Activated CD8-positive, alpha-beta T cell treated with anti-CD3 and anti-CD28 coated beads, Interleukin-2, amount 10 ng/mL, durations not matched to agents 7 days and 5 days (primary cell): ENCODE measurements at regions not wholly inside any gene's neighbourhood (a gene's known extent, or its start where the extent isn't known, plus 50 kb on each side); places are given as distances from the start of the nearest gene placed in this dataset.
"Not testable (repeated sequence)": the region's sequence is repeated elsewhere in the genome, so short reads cannot be mapped to it uniquely, and the experiment has no call there.

Experiments
- ATAC-seq: fragments of 150-1000 bp; cut with Tn5 transposase; one replicate; pipeline ENCODE4 v1.10.0; 2021; ENCODE audit warnings: moderate library complexity
- CTCF ChIA-PET: fragments of 350-600 bp; sonication (Branson Sonifier 250); formaldehyde crosslinking; loops from one replicate; lab custom pipeline; 2021; ENCODE audit warnings: antibody characterized with exemption; lab: Charles Lee
- POLR2A ChIA-PET: fragments of 350-600 bp; sonication (Branson Sonifier 250); formaldehyde crosslinking; loops from one replicate; lab custom pipeline; 2021; ENCODE audit warnings: antibody characterized with exemption; lab: Charles Lee
- DNase-seq: peaks from one replicate; pipeline ENCODE4 v3.0.0-alpha.2; 2020
- H3K27ac Mint-ChIP-seq: one replicate; pipeline ENCODE4 v1.8.0; 2021; ENCODE audit warnings: mild to moderate bottlenecking, mixed read lengths
- H3K27me3 Mint-ChIP-seq: one replicate; pipeline ENCODE4 v1.8.0; 2021; ENCODE audit warnings: low read depth, mixed read lengths
- H3K36me3 Mint-ChIP-seq: one replicate; pipeline ENCODE4 v1.8.0; 2021; ENCODE audit warnings: low read depth, mixed read lengths
- H3K4me1 Mint-ChIP-seq: one replicate; pipeline ENCODE4 v1.8.0; 2021; ENCODE audit warnings: low read depth, mixed read lengths
- H3K4me3 Mint-ChIP-seq: one replicate; pipeline ENCODE4 v1.8.0; 2021; ENCODE audit warnings: mild to moderate bottlenecking, mixed read lengths
- H3K9me3 Mint-ChIP-seq: one replicate; pipeline ENCODE4 v1.8.0; 2022; ENCODE audit warnings: mixed read lengths; ENCODE audit not compliant: insufficient read depth

GRCh38 chr7:96899108-96899507 lies 106.2 kb upstream of the DLX6 start:
- ATAC-seq: no peak
- Mint-ChIP-seq H3K36me3 (no peaks in the 10 kb centered on the region), H3K27me3 (peaks cover 16% of the 10 kb centered on the region), H3K4me3 (no peak overlapping the region), H3K4me1 (no peaks in the 10 kb centered on the region), H3K9me3 (no peaks in the 10 kb centered on the region), H3K27ac (no peak overlapping the region)
- ChIA-PET POLR2A (no interaction called here), CTCF (no interaction called here)
- no peak for DNase-seq

- Mint-ChIP-seq H3K4me3 (no peak overlapping the region), H3K36me3 (no peaks in the 10 kb centered on the region), H3K4me1 (no peaks in the 10 kb centered on the region), H3K27me3 (peaks cover 14% of the 10 kb centered on the region), H3K9me3 (no peaks in the 10 kb centered on the region), H3K27ac (no peak overlapping the region)
- CTCF ChIA-PET: no interaction called here
- no peak for DNase-seq
- POLR2A ChIA-PET: no interaction called here
- no peak for ATAC-seq
Measured at GRCh38 chr7:96901822-96902445, 103.4 kb upstream of the DLX6 start.

- no peak for DNase-seq
- H3K4me3 Mint-ChIP-seq: no peak overlapping the region
- ChIA-PET CTCF (no interaction called here), POLR2A (no interaction called here)
- ATAC-seq: no peak
- H3K4me1 Mint-ChIP-seq: no peaks in the 10 kb centered on the region
- no peaks in the 10 kb centered on the region for H3K36me3 Mint-ChIP-seq
- H3K9me3 Mint-ChIP-seq: no peaks in the 10 kb centered on the region
- H3K27me3 Mint-ChIP-seq: peaks cover 14% of the 10 kb centered on the region
- no peak overlapping the region for H3K27ac Mint-ChIP-seq
Measured at GRCh38 chr7:96903906-96904305, 101.4 kb upstream of the DLX6 start.

GRCh38 chr7:96910486-96910885 lies 94.9 kb upstream of the DLX6 start:
- POLR2A ChIA-PET: no interaction called here
- no peak overlapping the region for H3K27ac Mint-ChIP-seq
- no peaks in the 10 kb centered on the region for H3K9me3 Mint-ChIP-seq
- H3K4me3 Mint-ChIP-seq: no peak overlapping the region
- H3K4me1 Mint-ChIP-seq: no peaks in the 10 kb centered on the region
- CTCF ChIA-PET: interaction anchor here (0.6 kb wide), 1 partner anchor 154 kb away, joined by 3 read pairs; no protein-coding TSS in a partner anchor
- ATAC-seq (no peak), DNase-seq (no peak)
- H3K36me3 Mint-ChIP-seq: no peaks in the 10 kb centered on the region
- peaks cover 15% of the 10 kb centered on the region for H3K27me3 Mint-ChIP-seq

- no peak overlapping the region for H3K27ac Mint-ChIP-seq
- H3K4me3 Mint-ChIP-seq: no peak overlapping the region
- no peaks in the 10 kb centered on the region for H3K36me3 Mint-ChIP-seq
- ATAC-seq (no peak), DNase-seq (no peak)
- ChIA-PET CTCF (no interaction called here), POLR2A (no interaction called here)
- no peaks in the 10 kb centered on the region for H3K9me3 Mint-ChIP-seq
- H3K4me1 Mint-ChIP-seq: no peaks in the 10 kb centered on the region
- peaks cover 8% of the 10 kb centered on the region for H3K27me3 Mint-ChIP-seq
Measured at GRCh38 chr7:96915029-96915428, 90.3 kb upstream of the DLX6 start.

GRCh38 chr7:96920064-96920463 lies 85.3 kb upstream of the DLX6 start:
- no peaks in the 10 kb centered on the region for H3K4me1 Mint-ChIP-seq
- POLR2A ChIA-PET: no interaction called here

GRCh38 chr7:96920713-96921112 lies 84.6 kb upstream of the DLX6 start:
- no peak for DNase-seq
- no peak for ATAC-seq
- Mint-ChIP-seq H3K9me3 (no peaks in the 10 kb centered on the region), H3K27me3 (peaks cover 18% of the 10 kb centered on the region), H3K4me1 (no peaks in the 10 kb centered on the region), H3K27ac (no peak overlapping the region), H3K4me3 (no peak overlapping the region), H3K36me3 (no peaks in the 10 kb centered on the region)
- ChIA-PET POLR2A (no interaction called here), CTCF (no interaction called here)

More at GRCh38 chr7:96920064-96920463, 85.3 kb upstream of the DLX6 start:
- DNase-seq: no peak
- Mint-ChIP-seq H3K9me3 (no peaks in the 10 kb centered on the region), H3K36me3 (no peaks in the 10 kb centered on the region), H3K4me3 (no peak overlapping the region), H3K27me3 (peaks cover 18% of the 10 kb centered on the region), H3K27ac (no peak overlapping the region)
- CTCF ChIA-PET: no interaction called here
- no peak for ATAC-seq

GRCh38 chr7:96921231-96921630 lies 84.1 kb upstream of the DLX6 start:
- POLR2A ChIA-PET: no interaction called here
- CTCF ChIA-PET: no interaction called here
- Mint-ChIP-seq H3K36me3 (no peaks in the 10 kb centered on the region), H3K9me3 (no peaks in the 10 kb centered on the region), H3K4me3 (no peak overlapping the region), H3K27ac (no peak overlapping the region), H3K4me1 (no peaks in the 10 kb centered on the region), H3K27me3 (peaks cover 18% of the 10 kb centered on the region)
- DNase-seq (no peak), ATAC-seq (no peak)

GRCh38 chr7:96921771-96922170 lies 83.6 kb upstream of the DLX6 start:
- H3K27ac Mint-ChIP-seq: no peak overlapping the region
- ChIA-PET CTCF (no interaction called here), POLR2A (no interaction called here)
- H3K4me1 Mint-ChIP-seq: no peaks in the 10 kb centered on the region
- DNase-seq: no peak
- H3K4me3 Mint-ChIP-seq: no peak overlapping the region
- no peak for ATAC-seq
- peaks cover 18% of the 10 kb centered on the region for H3K27me3 Mint-ChIP-seq
- no peaks in the 10 kb centered on the region for H3K36me3 Mint-ChIP-seq
- H3K9me3 Mint-ChIP-seq: no peaks in the 10 kb centered on the region

GRCh38 chr7:96923345-96923744 lies 82.0 kb upstream of the DLX6 start:
- DNase-seq, H3K27ac Mint-ChIP-seq, ATAC-seq, H3K9me3 Mint-ChIP-seq, POLR2A ChIA-PET, H3K4me1 Mint-ChIP-seq, CTCF ChIA-PET, H3K36me3 Mint-ChIP-seq, H3K4me3 Mint-ChIP-seq: not testable (repeated sequence)
- H3K27me3 Mint-ChIP-seq: peaks cover 18% of the 10 kb centered on the region

GRCh38 chr7:96927131-96927530 lies 78.2 kb upstream of the DLX6 start:
- H3K36me3 Mint-ChIP-seq: no peaks in the 10 kb centered on the region
- no peak for DNase-seq
- peaks cover 12% of the 10 kb centered on the region for H3K27me3 Mint-ChIP-seq
- H3K4me3 Mint-ChIP-seq: no peak overlapping the region
- ChIA-PET CTCF (no interaction called here), POLR2A (no interaction called here)
- H3K4me1 Mint-ChIP-seq: no peaks in the 10 kb centered on the region
- no peaks in the 10 kb centered on the region for H3K9me3 Mint-ChIP-seq
- no peak for ATAC-seq
- H3K27ac Mint-ChIP-seq: no peak overlapping the region

GRCh38 chr7:96928965-96929364 lies 76.4 kb upstream of the DLX6 start:
- ChIA-PET POLR2A (no interaction called here), CTCF (no interaction called here)
- no peaks in the 10 kb centered on the region for H3K36me3 Mint-ChIP-seq
- no peak overlapping the region for H3K4me3 Mint-ChIP-seq
- H3K27ac Mint-ChIP-seq: no peak overlapping the region
- DNase-seq (no peak), ATAC-seq (no peak)
- H3K9me3 Mint-ChIP-seq: no peaks in the 10 kb centered on the region
- H3K4me1 Mint-ChIP-seq: no peaks in the 10 kb centered on the region
- H3K27me3 Mint-ChIP-seq: peaks cover 7% of the 10 kb centered on the region

- no peak overlapping the region for H3K4me3 Mint-ChIP-seq
- no peaks in the 10 kb centered on the region for H3K9me3 Mint-ChIP-seq
- ATAC-seq (no peak), DNase-seq (no peak)
- H3K4me1 Mint-ChIP-seq: no peaks in the 10 kb centered on the region
- H3K27ac Mint-ChIP-seq: no peak overlapping the region
- POLR2A ChIA-PET: no interaction called here
- peaks cover 2% of the 10 kb centered on the region for H3K27me3 Mint-ChIP-seq
- CTCF ChIA-PET: no interaction called here
- H3K36me3 Mint-ChIP-seq: no peaks in the 10 kb centered on the region
Measured at GRCh38 chr7:96931891-96932290, 73.5 kb upstream of the DLX6 start.
